CD14-positive monocyte (primary cell): ENCODE measurements at regions not wholly inside any gene's neighbourhood (a gene's known extent, or its start where the extent isn't known, plus 50 kb on each side); places are given as distances from the start of the nearest gene placed in this dataset.

Experiments used
- DNase-seq, 3 donors: peaks; one replicate each; pipeline ENCODE4 v3.0.0-alpha.2; 2011 to 2022
- H2AFZ ChIP-seq: 2 replicates; pipeline ENCODE4 v1.6.0; 2012; ENCODE audit warnings: mild to moderate bottlenecking, low read depth, low read length, inconsistent platforms; ENCODE audit not compliant: insufficient read depth, poor library complexity, severe bottlenecking
- H3K27ac ChIP-seq, 2 donors: 1 replicate in 1 of 2; 2 replicates in 1 of 2; pipeline ENCODE4 v1.5.1; 2012 to 2013; ENCODE audit warnings: low read length in 2 of 2, control low read depth in 1 of 2, inconsistent platforms in 1 of 2, low read depth in 1 of 2, mild to moderate bottlenecking in 1 of 2
- H3K27me3 ChIP-seq, 2 donors: one replicate each; pipeline versions ENCODE4 v1.6.0 to v1.6.1; 2011 to 2013; ENCODE audit warnings: low read length in 2 of 2; ENCODE audit not compliant: control insufficient read depth in 2 of 2, insufficient read depth in 2 of 2
- H3K36me3 ChIP-seq, 2 donors: replicated peaks in 1 of 2; 1 replicate in 1 of 2; 2 replicates in 1 of 2; pipeline versions ENCODE4 v1.5.1 to v1.6.1; 2012 to 2013; ENCODE audit warnings: low read length in 2 of 2, control low read depth in 1 of 2, inconsistent platforms in 1 of 2, mild to moderate bottlenecking in 1 of 2; ENCODE audit not compliant: insufficient read depth in 2 of 2, control insufficient read depth in 1 of 2
- H3K4me1 ChIP-seq, 2 donors: 1 replicate in 1 of 2; 2 replicates in 1 of 2; pipeline versions ENCODE4 v1.5.1 to v1.6.1; 2012 to 2013; ENCODE audit warnings: low read length in 2 of 2, control low read depth in 1 of 2, inconsistent platforms in 1 of 2, mild to moderate bottlenecking in 1 of 2, moderate library complexity in 1 of 2; ENCODE audit not compliant: insufficient read depth in 2 of 2, control insufficient read depth in 1 of 2
- H3K4me2 ChIP-seq: replicated peaks from 2 replicates; pipeline ENCODE3; 2012; ENCODE audit warnings: low read length, moderate library complexity, mild to moderate bottlenecking; ENCODE audit not compliant: poor library complexity, severe bottlenecking; ENCODE audit errors: extremely low read depth
- H3K4me3 ChIP-seq, 3 experiments: fragments of 200-600 bp in 1 of 3; sonication (generic) in 1 of 3; replicated peaks in 1 of 3; 1 replicate in 2 of 3; 2 replicates in 1 of 3; pipeline ENCODE4 v1.5.1; 2011 to 2013; ENCODE audit warnings: low read length in 3 of 3, mild to moderate bottlenecking in 3 of 3, control low read depth in 2 of 3, low read depth in 2 of 3, inconsistent platforms in 1 of 3, moderate library complexity in 1 of 3
- H3K79me2 ChIP-seq: 2 replicates; pipeline ENCODE4 v1.6.0; 2012; ENCODE audit warnings: mild to moderate bottlenecking, control low read depth, inconsistent platforms, low read length, moderate library complexity; ENCODE audit not compliant: insufficient read depth
- H3K9ac ChIP-seq: 2 replicates; pipeline ENCODE4 v1.6.0; 2017; ENCODE audit warnings: low read length, mild to moderate bottlenecking; ENCODE audit not compliant: insufficient read depth, poor library complexity, severe bottlenecking
- H3K9me3 ChIP-seq, 2 donors: replicated peaks in 1 of 2; 1 replicate in 1 of 2; 2 replicates in 1 of 2; pipeline versions ENCODE4 v1.5.1 to v1.6.1; 2012 to 2013; ENCODE audit warnings: low read length in 2 of 2, control low read depth in 1 of 2; ENCODE audit not compliant: control insufficient read depth in 1 of 2, insufficient read depth in 1 of 2
- H4K20me1 ChIP-seq: 2 replicates; pipeline ENCODE4 v1.6.0; 2012; ENCODE audit warnings: mild to moderate bottlenecking, low read length, control low read depth, moderate library complexity; ENCODE audit not compliant: insufficient read depth
- H3K27ac Mint-ChIP-seq, 7 donors: one replicate each; pipeline ENCODE4 v1.8.0; 2020; ENCODE audit warnings: mild to moderate bottlenecking in 7 of 7, mixed read lengths in 7 of 7, moderate library complexity in 6 of 7, inconsistent platforms in 2 of 7
- H3K27me3 Mint-ChIP-seq, 3 donors: one replicate each; pipeline ENCODE4 v1.8.0; 2021 to 2022; ENCODE audit warnings: low read depth in 3 of 3, mild to moderate bottlenecking in 3 of 3, mixed read lengths in 3 of 3, moderate library complexity in 3 of 3, inconsistent platforms in 1 of 3
- H3K36me3 Mint-ChIP-seq, 2 donors: one replicate each; pipeline ENCODE4 v1.8.0; 2020; ENCODE audit warnings: mixed read lengths in 2 of 2, inconsistent platforms in 1 of 2, mild to moderate bottlenecking in 1 of 2
- H3K4me1 Mint-ChIP-seq: one replicate; pipeline ENCODE4 v1.8.0; 2020; ENCODE audit warnings: mild to moderate bottlenecking, mixed read lengths
- H3K4me3 Mint-ChIP-seq, 2 donors: one replicate each; pipeline ENCODE4 v1.8.0; 2020; ENCODE audit warnings: mild to moderate bottlenecking in 2 of 2, mixed read lengths in 2 of 2, moderate library complexity in 1 of 2
- H3K9me3 Mint-ChIP-seq, 7 donors: one replicate each; pipeline ENCODE4 v1.8.0; 2020 to 2022; ENCODE audit warnings: mixed read lengths in 7 of 7, mild to moderate bottlenecking in 6 of 7, moderate library complexity in 6 of 7, inconsistent platforms in 2 of 7
- CTCF ChIP-seq: fragments of 200-600 bp; IDR thresholded peaks from one replicate; pipeline ENCODE4 v1.8.0; 2022; ENCODE audit warnings: antibody characterized with exemption, mild to moderate bottlenecking
- WGBS: methylation state at CpG from one replicate; pipeline ENCODE4 v1.1.5; 2013; ENCODE audit warnings: missing lambda C conversion rate; ENCODE audit not compliant: insufficient coverage; 5-methylcytosine and 5-hydroxymethylcytosine counted together
- intact Hi-C, 2 donors: fragments of 100-400 bp; cut with micrococcal nuclease; formaldehyde crosslinking; loops; one replicate each; pipeline versions ENCODE4 v1.15.0 to v1.15.1; 2023

GRCh38 chr9:11206925-11207324 is 594.1 kb upstream of the PTPRD start:
- no peaks in the 10 kb centered on the region for H3K27me3 ChIP-seq
- no peaks in the 10 kb centered on the region for H3K4me1 ChIP-seq
- no peaks in the 10 kb centered on the region for H3K79me2 ChIP-seq
- no peak for DNase-seq
- H3K27ac Mint-ChIP-seq: no peak overlapping the region
- H3K9ac ChIP-seq: no peak overlapping the region
- intact Hi-C loops: no loop called here
- H3K27me3 Mint-ChIP-seq: no peaks in the 10 kb centered on the region
- H3K4me2 ChIP-seq: no peak overlapping the region
- H3K4me1 Mint-ChIP-seq: no peaks in the 10 kb centered on the region
- H3K4me3 Mint-ChIP-seq: no peak overlapping the region
- H3K36me3 Mint-ChIP-seq: no peaks in the 10 kb centered on the region
- H3K9me3 ChIP-seq: no peaks in the 10 kb centered on the region
- peaks cover 0 to 4% (median 0%) of the 10 kb centered on the region in 7 donors for H3K9me3 Mint-ChIP-seq
- no peak overlapping the region for H3K4me3 ChIP-seq
- H3K36me3 ChIP-seq: no peaks in the 10 kb centered on the region
- no peak overlapping the region for H2AFZ ChIP-seq
- H3K27ac ChIP-seq: no peak overlapping the region
- H4K20me1 ChIP-seq: no peaks in the 10 kb centered on the region
- no peak for TF ChIP-seq CTCF

GRCh38 chr9:11233696-11234095 is 620.9 kb upstream of the PTPRD start:
- H4K20me1 ChIP-seq: no peaks in the 10 kb centered on the region

More at GRCh38 chr9:11233696-11234095, 620.9 kb upstream of the PTPRD start:
- Histone ChIP-seq H3K4me1 (no peaks in the 10 kb centered on the region), H3K4me2 (no peak overlapping the region), H3K27ac (no peak overlapping the region), H3K9ac (no peak overlapping the region), H3K27me3 (no peaks in the 10 kb centered on the region), H3K79me2 (no peaks in the 10 kb centered on the region), H3K36me3 (no peaks in the 10 kb centered on the region), H3K4me3 (no peak overlapping the region), H3K9me3 (no peaks in the 10 kb centered on the region), H2AFZ (no peak overlapping the region)
- 100% methylated on average over 1 of the region's 1 CpG for WGBS
- Mint-ChIP-seq H3K27me3 (no peaks in the 10 kb centered on the region), H3K4me3 (no peak overlapping the region), H3K4me1 (no peaks in the 10 kb centered on the region), H3K36me3 (no peaks in the 10 kb centered on the region), H3K27ac (no peak overlapping the region), H3K9me3 (peaks cover 0 to 9% (median 2%) of the 10 kb centered on the region in 7 donors)
- no peak for DNase-seq
- TF ChIP-seq CTCF: no peak
- intact Hi-C loops: no loop called here
